Stomach (tissue), 4 donors: ENCODE measurements at regions not wholly inside any gene's neighbourhood (a gene's known extent, or its start where the extent isn't known, plus 50 kb on each side); places are given as distances from the start of the nearest gene placed in this dataset.

Experiments
- CTCF ChIP-seq, 7 experiments: fragments of 450-650 bp in 4 of 7; fragments of 200-600 bp in 3 of 7; sonication (generic) in 3 of 7; IDR thresholded peaks; one replicate each; pipeline ENCODE4 v1.5.1; 2016 to 2019; ENCODE audit warnings: antibody characterized with exemption in 7 of 7, control low read depth in 2 of 7, mild to moderate bottlenecking in 1 of 7
- POLR2A ChIP-seq, 4 donors: fragments of 450-650 bp; IDR thresholded peaks; one replicate each; pipeline ENCODE4 v1.6.1; 2016; ENCODE audit warnings: antibody characterized with exemption in 4 of 4, control low read depth in 2 of 4, mild to moderate bottlenecking in 1 of 4, moderate library complexity in 1 of 4

- TF ChIP-seq CTCF (IDR thresholded peaks at IDR 0.05) = no peak
- no peak for TF ChIP-seq POLR2A (IDR thresholded peaks at IDR 0.05)
Observed at GRCh38 chr9:89715881-89716280, 111.1 kb downstream of the GADD45G start.
